ENCODE measurements at regions not wholly inside any gene's neighbourhood (a gene's known extent, or its start where the extent isn't known, plus 50 kb on each side); places are given as distances from the start of the nearest gene placed in this dataset.

GRCh38 chr7:41579961-41580935, 122.6 kb downstream of the INHBA start:
- Histone ChIP-seq H3K27ac (no peak overlapping the region), H3K27me3 (no peaks in the 10 kb centered on the region), H3K4me3 (no peak overlapping the region), H3K4me1 (no peaks in the 10 kb centered on the region), H3K9me3 (no peaks in the 10 kb centered on the region), H3K36me3 (no peaks in the 10 kb centered on the region)
- WGBS: 82% methylated on average over 3 of the region's 3 CpGs
- DNase-seq (ENCODE audit: low spot score in 2 of 2): no peak
- TF ChIP-seq EP300 (IDR thresholded peaks at IDR 0.05): no peak
- no peak for TF ChIP-seq POLR2A (IDR thresholded peaks at IDR 0.05)
- TF ChIP-seq CTCF (IDR thresholded peaks at IDR 0.05): no peak
- no peak for TF ChIP-seq POLR2AphosphoS5 (IDR thresholded peaks at IDR 0.05)

DNA sequence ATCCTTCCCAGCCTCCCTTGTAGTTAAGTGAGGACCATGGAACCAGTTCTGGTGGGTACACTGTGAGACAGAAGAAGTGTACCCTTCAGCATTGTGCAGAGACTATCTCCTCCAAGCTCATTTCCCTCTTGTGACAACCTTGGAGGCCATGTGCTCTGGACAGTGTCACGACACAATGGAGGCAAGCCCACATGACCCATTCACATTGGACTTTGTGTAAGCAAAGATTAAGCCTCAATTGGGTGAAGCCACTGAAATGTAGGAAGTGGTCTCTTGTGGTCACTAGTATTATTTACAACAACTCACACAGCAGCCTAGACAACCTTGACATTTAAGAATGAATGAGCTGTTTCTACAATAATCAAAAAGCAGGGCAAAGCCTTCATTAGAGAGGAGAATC, 124.2 kb downstream of the INHBA start:
- no peaks in the 10 kb centered on the region for H3K4me1 ChIP-seq
- H3K9me3 ChIP-seq: no peaks in the 10 kb centered on the region
- no peak overlapping the region for H3K27ac ChIP-seq
- WGBS: 90% methylated on average over 1 of the region's 1 CpG
- TF ChIP-seq POLR2A (IDR thresholded peaks at IDR 0.05): no peak
- no peak for TF ChIP-seq EP300 (IDR thresholded peaks at IDR 0.05)
- no peak for TF ChIP-seq CTCF (IDR thresholded peaks at IDR 0.05)
- no peak for TF ChIP-seq POLR2AphosphoS5 (IDR thresholded peaks at IDR 0.05)
- H3K27me3 ChIP-seq: no peaks in the 10 kb centered on the region
- no peaks in the 10 kb centered on the region for H3K36me3 ChIP-seq
- DNase-seq (ENCODE audit: low spot score in 2 of 2): no peak
- no peak overlapping the region for H3K4me3 ChIP-seq

DNA sequence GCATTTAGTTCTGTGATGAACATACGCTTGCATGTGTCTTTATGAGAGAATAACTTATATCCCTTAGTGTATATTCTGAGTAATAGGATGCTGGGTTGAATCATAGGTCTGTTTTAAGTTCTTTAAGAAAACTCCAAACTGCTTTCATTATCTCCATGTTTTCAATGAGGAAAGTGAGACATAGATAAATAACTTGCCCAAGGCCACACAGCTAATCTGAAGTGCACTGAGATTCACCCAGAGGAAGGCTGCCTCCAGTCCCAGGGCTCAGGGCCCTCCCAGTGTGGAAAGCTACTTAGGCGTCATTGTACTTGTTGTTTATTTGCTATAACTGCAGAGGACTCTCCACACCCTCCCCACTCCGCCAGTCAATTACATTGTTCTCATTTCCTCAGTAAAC, 126.7 kb downstream of the INHBA start:
- Histone ChIP-seq H3K4me1 (no peaks in the 10 kb centered on the region), H3K27ac (no peak overlapping the region), H3K9me3 (no peaks in the 10 kb centered on the region), H3K27me3 (no peaks in the 10 kb centered on the region), H3K36me3 (no peaks in the 10 kb centered on the region), H3K4me3 (no peak overlapping the region)
- WGBS: 94% methylated on average over 3 of the region's 3 CpGs
- TF ChIP-seq EP300 (IDR thresholded peaks at IDR 0.05): no peak
- DNase-seq (ENCODE audit: low spot score in 2 of 2): no peak

DNA sequence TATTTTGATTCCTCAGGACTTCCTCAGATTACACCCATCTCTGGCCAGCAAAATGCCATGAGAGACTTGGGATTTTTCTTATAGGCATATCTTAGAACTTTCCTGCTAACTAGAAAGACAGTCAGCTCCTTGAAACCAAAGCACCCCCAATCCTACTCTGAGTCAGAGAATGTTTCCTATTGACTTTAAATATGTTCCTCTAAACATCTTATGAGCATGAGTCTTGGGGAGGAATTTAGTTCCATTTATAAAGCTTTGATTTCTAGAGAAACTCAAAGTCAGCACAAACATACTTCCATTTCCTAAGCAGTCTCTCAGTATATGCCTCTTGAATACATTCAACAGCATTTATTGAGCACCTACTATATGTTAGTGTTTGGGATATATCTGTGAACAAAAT, 128.5 kb downstream of the INHBA start:
- Histone ChIP-seq H3K36me3 (no peaks in the 10 kb centered on the region), H3K9me3 (no peaks in the 10 kb centered on the region), H3K4me1 (no peaks in the 10 kb centered on the region), H3K27ac (no peak overlapping the region), H3K27me3 (no peaks in the 10 kb centered on the region), H3K4me3 (no peak overlapping the region)
- DNase-seq (ENCODE audit: low spot score in 2 of 2): no peak
- no peak for TF ChIP-seq POLR2AphosphoS5 (IDR thresholded peaks at IDR 0.05)
- no peak for TF ChIP-seq EP300 (IDR thresholded peaks at IDR 0.05)
- TF ChIP-seq POLR2A (IDR thresholded peaks at IDR 0.05): no peak
- no peak for TF ChIP-seq CTCF (IDR thresholded peaks at IDR 0.05)

DNA sequence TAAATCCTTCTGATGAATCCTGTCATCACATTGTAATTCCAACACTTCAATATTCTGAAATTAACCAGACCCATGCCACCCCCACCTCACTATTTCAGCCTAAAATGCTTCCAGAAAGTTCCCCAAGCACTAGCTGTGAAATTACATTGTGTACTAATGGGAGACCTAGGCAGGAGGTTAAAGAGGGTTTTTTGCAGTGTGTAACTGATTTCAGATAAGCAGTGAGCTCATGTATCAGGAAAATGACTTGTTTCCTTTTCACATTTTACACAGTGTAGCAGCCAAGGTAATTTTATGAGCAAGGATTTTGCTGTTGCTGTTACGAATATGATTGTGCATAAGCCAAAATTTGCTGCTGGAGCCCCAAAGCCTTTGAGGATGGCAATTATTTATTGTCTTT, 129.0 kb downstream of the INHBA start:
- no peak overlapping the region for H3K4me3 ChIP-seq
- H3K36me3 ChIP-seq: no peaks in the 10 kb centered on the region
- no peaks in the 10 kb centered on the region for H3K9me3 ChIP-seq
- 44% methylated on average over 1 of the region's 1 CpG for WGBS
- no peaks in the 10 kb centered on the region for H3K27me3 ChIP-seq
- H3K27ac ChIP-seq: no peak overlapping the region
- TF ChIP-seq POLR2AphosphoS5 (IDR thresholded peaks at IDR 0.05) (no peak), CTCF (IDR thresholded peaks at IDR 0.05) (no peak), POLR2A (IDR thresholded peaks at IDR 0.05) (no peak), EP300 (IDR thresholded peaks at IDR 0.05) (no peak)
- no peaks in the 10 kb centered on the region for H3K4me1 ChIP-seq
- DNase-seq (ENCODE audit: low spot score in 2 of 2): no peak

Data from suprapubic skin (tissue), 4 donors.